ENCODE measurements at regions not wholly inside any gene's neighbourhood (a gene's known extent, or its start where the extent isn't known, plus 50 kb on each side); places are given as distances from the start of the nearest gene placed in this dataset.

DNA sequence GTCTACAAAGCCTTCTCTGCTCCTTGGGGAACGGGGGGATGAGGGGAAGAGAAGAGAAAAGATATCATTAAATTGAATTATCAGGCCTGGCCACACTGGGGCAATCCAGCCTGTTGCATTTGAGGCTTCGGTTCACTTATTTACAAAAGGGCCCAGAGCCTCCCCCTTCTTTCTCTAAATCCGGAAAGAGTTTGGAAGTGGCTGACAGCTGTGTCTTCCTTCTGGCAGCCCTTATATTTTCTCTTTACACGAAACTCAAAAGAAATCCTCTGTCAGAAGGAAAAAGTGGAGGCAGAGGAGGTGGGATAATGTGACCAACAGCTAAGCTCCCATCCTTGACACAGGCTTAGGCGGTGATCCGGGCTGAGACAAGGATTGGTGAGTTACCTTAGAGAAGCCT is 158.3 kb upstream of the TAPT1 start:
- TF ChIP-seq, protein P1, sequence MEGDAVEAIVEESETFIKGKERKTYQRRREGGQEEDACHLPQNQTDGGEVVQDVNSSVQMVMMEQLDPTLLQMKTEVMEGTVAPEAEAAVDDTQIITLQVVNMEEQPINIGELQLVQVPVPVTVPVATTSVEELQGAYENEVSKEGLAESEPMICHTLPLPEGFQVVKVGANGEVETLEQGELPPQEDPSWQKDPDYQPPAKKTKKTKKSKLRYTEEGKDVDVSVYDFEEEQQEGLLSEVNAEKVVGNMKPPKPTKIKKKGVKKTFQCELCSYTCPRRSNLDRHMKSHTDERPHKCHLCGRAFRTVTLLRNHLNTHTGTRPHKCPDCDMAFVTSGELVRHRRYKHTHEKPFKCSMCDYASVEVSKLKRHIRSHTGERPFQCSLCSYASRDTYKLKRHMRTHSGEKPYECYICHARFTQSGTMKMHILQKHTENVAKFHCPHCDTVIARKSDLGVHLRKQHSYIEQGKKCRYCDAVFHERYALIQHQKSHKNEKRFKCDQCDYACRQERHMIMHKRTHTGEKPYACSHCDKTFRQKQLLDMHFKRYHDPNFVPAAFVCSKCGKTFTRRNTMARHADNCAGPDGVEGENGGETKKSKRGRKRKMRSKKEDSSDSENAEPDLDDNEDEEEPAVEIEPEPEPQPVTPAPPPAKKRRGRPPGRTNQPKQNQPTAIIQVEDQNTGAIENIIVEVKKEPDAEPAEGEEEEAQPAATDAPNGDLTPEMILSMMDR (conservative IDR thresholded peaks at IDR 0.05; ENCODE audit: control insufficient read depth, insufficient read depth, low read depth, low read length), result no peak
- H3K4me3 ChIP-seq (ENCODE audit: control insufficient read depth, low read depth, low read length), result no peak overlapping the region
- DNase-seq (ENCODE audit: low read depth), result no peak

DNA sequence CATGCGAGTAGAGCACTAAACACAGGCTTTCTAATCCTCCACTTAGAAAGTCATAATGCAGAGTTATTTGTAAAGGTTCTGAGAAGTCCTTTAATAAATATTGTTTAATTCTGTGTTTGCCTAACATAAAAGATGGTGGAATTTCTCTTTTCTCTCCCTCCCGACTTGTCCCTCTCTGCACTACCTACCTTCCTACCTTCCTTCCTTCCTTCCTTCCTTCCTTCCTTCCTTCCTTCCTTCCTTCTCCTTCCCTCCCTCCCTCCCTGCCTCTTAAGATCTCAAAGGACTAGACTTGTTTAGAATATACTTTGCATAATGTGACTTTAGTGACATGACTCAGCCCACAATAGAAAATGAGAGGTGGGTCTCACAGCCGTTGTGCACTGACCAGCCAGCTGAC is 156.3 kb upstream of the TAPT1 start:
- TF ChIP-seq, protein P1 (conservative IDR thresholded peaks at IDR 0.05; ENCODE audit: control insufficient read depth, insufficient read depth, low read depth, low read length), result no peak
- no peak overlapping the region for H3K4me3 ChIP-seq (ENCODE audit: control insufficient read depth, low read depth, low read length)
- DNase-seq (ENCODE audit: low read depth), result no peak

DNA sequence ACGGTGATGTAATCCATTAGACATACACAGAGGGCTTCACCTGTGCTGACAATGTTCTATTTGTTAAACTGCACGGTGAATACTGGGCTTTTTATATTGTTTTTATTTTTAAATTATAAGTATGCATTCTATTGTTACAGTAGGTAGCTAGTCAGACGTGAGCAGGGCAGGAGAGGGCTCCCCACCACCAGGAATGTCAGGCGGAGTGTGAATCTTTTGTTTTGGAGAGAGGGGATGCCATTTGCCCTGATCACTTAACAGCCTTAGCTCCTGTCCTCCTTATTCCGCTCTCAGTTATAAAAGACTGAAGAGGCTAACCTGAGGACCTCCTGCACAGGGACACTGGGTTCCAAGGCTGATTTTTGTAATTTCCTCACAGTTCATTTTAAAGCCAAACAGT is 151.6 kb upstream of the TAPT1 start:
- no peak for DNase-seq (ENCODE audit: low read depth)
- no peak overlapping the region for H3K4me3 ChIP-seq (ENCODE audit: control insufficient read depth, low read depth, low read length)
- TF ChIP-seq, protein P1 (conservative IDR thresholded peaks at IDR 0.05; ENCODE audit: control insufficient read depth, insufficient read depth, low read depth, low read length), result no peak

DNA sequence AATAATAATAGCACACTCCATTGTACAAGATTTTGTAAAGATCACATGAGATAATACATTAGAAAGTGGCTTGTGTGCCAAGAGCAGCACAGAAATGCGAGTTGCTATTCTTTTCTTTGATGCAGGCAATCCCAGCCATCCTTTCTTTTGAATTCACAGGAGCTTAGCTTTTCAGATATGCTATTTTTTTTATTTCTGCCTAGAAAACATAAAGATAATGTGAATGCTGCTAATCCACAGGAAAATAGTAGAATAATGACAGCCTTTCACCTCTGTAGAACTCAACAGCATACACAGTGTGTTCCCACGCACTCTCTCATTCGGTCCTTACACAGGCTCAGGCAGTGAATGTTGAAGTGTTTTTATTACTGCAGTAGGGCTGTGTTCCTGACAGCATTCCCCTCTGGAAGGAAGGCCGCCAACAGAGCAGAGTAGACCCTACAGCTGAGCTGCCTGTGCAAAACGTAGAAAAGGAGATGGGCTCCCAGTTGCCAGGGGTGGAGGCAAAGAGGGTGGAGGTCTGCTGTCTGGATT is 138.8 kb upstream of the TAPT1 start:
- TF ChIP-seq, protein P1 (conservative IDR thresholded peaks at IDR 0.05; ENCODE audit: control insufficient read depth, insufficient read depth, low read depth, low read length), result no peak
- DNase-seq (ENCODE audit: low read depth), result no peak
- H3K4me3 ChIP-seq (ENCODE audit: control insufficient read depth, low read depth, low read length), result no peak overlapping the region

DNA sequence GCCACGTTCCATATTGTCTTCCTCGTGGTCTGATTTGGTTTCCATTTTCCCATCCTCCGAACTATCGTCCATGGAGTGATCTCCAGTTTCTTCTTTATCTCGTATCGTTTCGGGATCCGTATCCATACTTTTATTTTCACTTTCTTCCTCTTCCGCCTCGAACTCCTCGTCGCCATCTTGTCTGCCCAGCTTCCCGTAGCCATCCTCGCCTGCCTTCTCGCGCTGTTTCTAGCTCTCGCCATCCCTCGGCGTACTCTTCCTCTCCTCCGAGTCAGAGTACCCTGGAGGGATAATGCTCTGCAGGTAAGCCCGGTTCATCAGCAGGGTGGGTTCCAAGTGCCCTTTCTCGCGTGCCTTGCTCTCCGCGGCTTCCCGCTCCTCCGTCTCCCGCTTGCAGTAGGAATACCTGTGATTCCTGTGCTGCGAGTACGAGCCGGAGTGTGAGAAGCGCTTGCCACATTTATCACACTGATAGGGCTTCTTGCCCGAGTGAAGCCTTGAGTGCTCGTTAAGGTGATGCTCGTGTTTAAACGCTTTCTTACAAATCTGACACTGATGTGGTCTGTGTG is 134.5 kb upstream of the TAPT1 start:
- DNase-seq (ENCODE audit: low read depth), result no peak
- H3K4me3 ChIP-seq (ENCODE audit: control insufficient read depth, low read depth, low read length), result no peak overlapping the region
- TF ChIP-seq, protein P1 (conservative IDR thresholded peaks at IDR 0.05; ENCODE audit: control insufficient read depth, insufficient read depth, low read depth, low read length), result no peak

DNA sequence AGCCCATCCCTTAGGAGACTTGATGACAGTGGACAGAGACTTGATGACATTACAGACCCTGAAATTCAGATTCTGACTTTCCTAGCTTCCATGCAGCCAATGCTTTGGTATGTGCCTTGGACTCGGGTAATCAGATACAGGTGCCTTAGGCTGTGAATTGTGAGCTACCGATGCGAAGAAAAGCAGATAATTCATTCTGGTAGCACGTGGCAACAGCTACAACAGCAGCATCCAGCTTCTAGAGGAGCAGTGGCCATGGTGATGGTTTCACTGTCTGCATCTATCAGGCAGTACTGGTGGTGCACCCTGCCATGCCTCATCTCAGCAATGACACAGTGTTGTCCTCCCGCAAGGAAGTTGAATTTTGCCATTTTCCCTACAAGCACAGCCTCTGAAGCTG is 126.9 kb upstream of the TAPT1 start:
- TF ChIP-seq, protein P1 (conservative IDR thresholded peaks at IDR 0.05; ENCODE audit: control insufficient read depth, insufficient read depth, low read depth, low read length), result no peak
- no peak for DNase-seq (ENCODE audit: low read depth)
- no peak overlapping the region for H3K4me3 ChIP-seq (ENCODE audit: control insufficient read depth, low read depth, low read length)

DNA sequence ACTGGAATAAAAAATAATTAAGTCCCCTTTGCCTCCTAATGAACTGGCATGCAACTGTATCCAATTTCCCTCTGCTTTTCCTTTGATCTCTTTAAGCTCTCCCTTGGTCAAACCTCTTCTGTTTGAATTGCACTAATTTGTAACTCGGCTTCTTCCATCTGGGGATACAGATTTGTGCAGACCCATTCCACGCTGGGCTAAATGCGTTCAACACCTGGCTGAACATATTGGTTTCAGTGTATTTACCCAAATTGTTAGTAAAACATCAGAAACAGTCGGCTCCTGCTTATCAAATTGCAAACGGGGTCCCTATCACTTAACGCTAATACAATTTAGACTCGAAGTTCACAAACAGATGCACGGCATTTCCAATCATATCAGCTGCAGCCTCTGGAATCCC is 124.9 kb upstream of the TAPT1 start:
- TF ChIP-seq, protein P1 (conservative IDR thresholded peaks at IDR 0.05; ENCODE audit: control insufficient read depth, insufficient read depth, low read depth, low read length), result no peak
- DNase-seq (ENCODE audit: low read depth), result no peak
- no peak overlapping the region for H3K4me3 ChIP-seq (ENCODE audit: control insufficient read depth, low read depth, low read length)

Data from fibroblast of mammary gland (primary cell).